B cell (primary cell): ENCODE measurements at regions not wholly inside any gene's neighbourhood (a gene's known extent, or its start where the extent isn't known, plus 50 kb on each side); places are given as distances from the start of the nearest gene placed in this dataset.
"Not testable (repeated sequence)": the region's sequence is repeated elsewhere in the genome, so short reads cannot be mapped to it uniquely, and the experiment has no call there.

Experiments used
- ATAC-seq: fragments of 200-7000 bp; cut with Tn5 transposase; one replicate; pipeline ENCODE4 v1.10.0; 2021; ENCODE audit warnings: low read depth, mild to moderate bottlenecking, moderate number of reproducible peaks, moderate library complexity
- CTCF ChIA-PET: fragments of 350-600 bp; sonication (Branson Sonifier 250); formaldehyde crosslinking; loops from one replicate; lab custom pipeline; 2021; ENCODE audit warnings: antibody characterized with exemption, inconsistent platforms; lab: Charles Lee
- POLR2A ChIA-PET: fragments of 350-600 bp; sonication (Branson Sonifier 250); formaldehyde crosslinking; loops from one replicate; lab custom pipeline; 2021; ENCODE audit warnings: antibody characterized with exemption; lab: Charles Lee
- DNase-seq: peaks from one replicate; pipeline ENCODE4 v3.0.0; 2013
- H2AFZ ChIP-seq: 2 replicates; pipeline ENCODE4 v1.6.1; 2012; ENCODE audit warnings: mild to moderate bottlenecking, low read depth, low read length; ENCODE audit not compliant: insufficient read depth, poor library complexity, severe bottlenecking
- H3K27ac ChIP-seq, 2 donors: 1 replicate in 1 of 2; 2 replicates in 1 of 2; pipeline ENCODE4 v1.5.1; 2012 to 2013; ENCODE audit warnings: low read length in 2 of 2, mild to moderate bottlenecking in 2 of 2, moderate library complexity in 1 of 2
- H3K27me3 ChIP-seq, 4 experiments: fragments of 200-600 bp in 1 of 4; sonication (generic) in 1 of 4; replicated peaks in 1 of 4; 1 replicate in 2 of 4; 2 replicates in 2 of 4; pipeline versions ENCODE4 v1.6.1 to v1.7.0; 2013 to 2016; ENCODE audit warnings: low read length in 3 of 4, mild to moderate bottlenecking in 2 of 4, mixed read lengths in 1 of 4, moderate library complexity in 1 of 4; ENCODE audit not compliant: insufficient read depth in 4 of 4, control insufficient read depth in 3 of 4; ENCODE audit errors: control extremely low read depth in 1 of 4
- H3K36me3 ChIP-seq, 2 experiments: replicated peaks in 1 of 2; 1 replicate in 1 of 2; 2 replicates in 1 of 2; pipeline versions ENCODE4 v1.6.1 to v1.7.1; 2013; ENCODE audit warnings: low read length in 1 of 2; ENCODE audit not compliant: insufficient read depth in 2 of 2, control insufficient read depth in 1 of 2; ENCODE audit errors: control extremely low read depth in 1 of 2, extremely low read depth in 1 of 2
- H3K4me1 ChIP-seq, 2 donors: fragments of 200-600 bp in 1 of 2; sonication (generic) in 1 of 2; 1 replicate in 1 of 2; 2 replicates in 1 of 2; pipeline versions ENCODE4 v1.5.1 to v1.6.1; 2013 to 2017; ENCODE audit warnings: low read length in 2 of 2; ENCODE audit not compliant: control insufficient read depth in 2 of 2, insufficient read depth in 2 of 2
- H3K4me2 ChIP-seq: replicated peaks from 2 replicates; pipeline ENCODE3; 2012; ENCODE audit warnings: mild to moderate bottlenecking, low read depth, low read length; ENCODE audit not compliant: poor library complexity, severe bottlenecking
- H3K4me3 ChIP-seq, 5 experiments: fragments of 200-600 bp in 1 of 5; sonication (generic) in 1 of 5; 1 replicate in 3 of 5; 2 replicates in 2 of 5; pipeline versions ENCODE4 v1.5.1 to v1.7.0; 2011 to 2016; ENCODE audit warnings: low read length in 4 of 5, mild to moderate bottlenecking in 4 of 5, low read depth in 2 of 5, control low read depth in 1 of 5, moderate library complexity in 1 of 5; ENCODE audit not compliant: insufficient read depth in 1 of 5; ENCODE audit errors: control extremely low read depth in 1 of 5, extremely low read depth in 1 of 5
- H3K79me2 ChIP-seq: fragments of 200-600 bp; sonication (generic); one replicate; pipeline ENCODE4 v1.6.0; 2016; ENCODE audit warnings: low read length; ENCODE audit not compliant: control insufficient read depth, insufficient read depth
- H3K9ac ChIP-seq: fragments of 200-600 bp; sonication (generic); 2 replicates; pipeline ENCODE4 v1.6.1; 2017; ENCODE audit warnings: mild to moderate bottlenecking, low read length, moderate library complexity
- H3K9me3 ChIP-seq, 3 donors: one replicate each; pipeline versions ENCODE4 v1.6.1 to v1.7.1; 2013; ENCODE audit warnings: low read length in 2 of 3; ENCODE audit not compliant: control insufficient read depth in 2 of 3, insufficient read depth in 1 of 3; ENCODE audit errors: control extremely low read depth in 1 of 3
- H4K20me1 ChIP-seq: 2 replicates; pipeline ENCODE4 v1.6.0; 2012; ENCODE audit warnings: mild to moderate bottlenecking, low read length; ENCODE audit not compliant: insufficient read depth, control insufficient read depth, poor library complexity, severe bottlenecking
- H3K27ac Mint-ChIP-seq: one replicate; pipeline ENCODE4 v1.8.0; 2021; ENCODE audit warnings: mixed read lengths
- H3K27me3 Mint-ChIP-seq: one replicate; pipeline ENCODE4 v1.8.0; 2021; ENCODE audit warnings: mixed read lengths
- H3K4me1 Mint-ChIP-seq: one replicate; pipeline ENCODE4 v1.8.0; 2021; ENCODE audit warnings: mixed read lengths
- H3K4me3 Mint-ChIP-seq: one replicate; pipeline ENCODE4 v1.8.0; 2021; ENCODE audit warnings: mixed read lengths
- H3K9me3 Mint-ChIP-seq: one replicate; pipeline ENCODE4 v1.8.0; 2022; ENCODE audit warnings: mixed read lengths; ENCODE audit not compliant: insufficient read depth
- EZH2 ChIP-seq: IDR thresholded peaks from 2 replicates; pipeline ENCODE4 v1.6.1; 2012; ENCODE audit warnings: borderline replicate concordance, low read depth, mild to moderate bottlenecking, moderate library complexity, low read length; ENCODE audit not compliant: insufficient read depth, poor library complexity, severe bottlenecking
- WGBS: methylation state at CpG from one replicate; pipeline ENCODE4 v1.1.5; 2013; ENCODE audit warnings: missing lambda C conversion rate; ENCODE audit not compliant: insufficient coverage; 5-methylcytosine and 5-hydroxymethylcytosine counted together
- intact Hi-C: fragments of 100-400 bp; cut with micrococcal nuclease; formaldehyde crosslinking; loops from one replicate; pipeline ENCODE4 v1.10.0; 2022
- TF ChIP-seq, protein P1 (sequence below): fragments of 200-600 bp; IDR thresholded peaks from one replicate; pipeline ENCODE4 v1.8.0; 2022; ENCODE audit warnings: antibody characterized with exemption, mild to moderate bottlenecking

DNA sequence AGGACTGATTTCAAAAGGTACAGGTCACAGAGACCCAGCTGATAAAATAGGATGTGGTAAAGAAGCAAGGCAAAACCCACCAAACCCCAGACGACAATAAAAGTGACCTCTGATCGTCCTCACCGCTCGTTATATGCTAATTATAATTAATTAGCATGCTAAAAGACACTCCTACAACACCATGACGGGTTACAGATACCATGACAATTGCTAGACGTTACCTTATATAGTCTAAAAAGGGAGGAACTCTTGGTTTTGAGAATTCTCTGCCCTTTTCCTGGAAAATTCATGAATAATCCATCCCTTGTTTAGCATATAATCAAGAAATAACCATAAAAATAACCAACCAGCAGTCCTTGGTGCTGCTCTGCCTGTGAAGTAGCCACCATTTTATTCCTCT is 74.7 kb upstream of the MB21D2 start:
- Histone ChIP-seq H3K27me3 (no peaks in the 10 kb centered on the region), H3K9me3 (no peaks in the 10 kb centered on the region), H2AFZ (no peak overlapping the region), H3K9ac (no peak overlapping the region), H3K79me2 (no peaks in the 10 kb centered on the region), H3K4me3 (no peak overlapping the region), H3K27ac (no peak overlapping the region), H4K20me1 (no peaks in the 10 kb centered on the region), H3K4me1 (no peaks in the 10 kb centered on the region), H3K36me3 (no peaks in the 10 kb centered on the region), H3K4me2 (no peak overlapping the region)
- no peaks in the 10 kb centered on the region for H3K27me3 Mint-ChIP-seq
- intact Hi-C loops: no loop called here
- ChIA-PET CTCF (no interaction called here), POLR2A (no interaction called here)
- H3K4me1 Mint-ChIP-seq: no peaks in the 10 kb centered on the region
- H3K27ac Mint-ChIP-seq: no peak overlapping the region
- DNase-seq: no peak
- no peak for ATAC-seq
- no peaks in the 10 kb centered on the region for H3K9me3 Mint-ChIP-seq
- TF ChIP-seq EZH2: no peak
- TF ChIP-seq, protein P1, sequence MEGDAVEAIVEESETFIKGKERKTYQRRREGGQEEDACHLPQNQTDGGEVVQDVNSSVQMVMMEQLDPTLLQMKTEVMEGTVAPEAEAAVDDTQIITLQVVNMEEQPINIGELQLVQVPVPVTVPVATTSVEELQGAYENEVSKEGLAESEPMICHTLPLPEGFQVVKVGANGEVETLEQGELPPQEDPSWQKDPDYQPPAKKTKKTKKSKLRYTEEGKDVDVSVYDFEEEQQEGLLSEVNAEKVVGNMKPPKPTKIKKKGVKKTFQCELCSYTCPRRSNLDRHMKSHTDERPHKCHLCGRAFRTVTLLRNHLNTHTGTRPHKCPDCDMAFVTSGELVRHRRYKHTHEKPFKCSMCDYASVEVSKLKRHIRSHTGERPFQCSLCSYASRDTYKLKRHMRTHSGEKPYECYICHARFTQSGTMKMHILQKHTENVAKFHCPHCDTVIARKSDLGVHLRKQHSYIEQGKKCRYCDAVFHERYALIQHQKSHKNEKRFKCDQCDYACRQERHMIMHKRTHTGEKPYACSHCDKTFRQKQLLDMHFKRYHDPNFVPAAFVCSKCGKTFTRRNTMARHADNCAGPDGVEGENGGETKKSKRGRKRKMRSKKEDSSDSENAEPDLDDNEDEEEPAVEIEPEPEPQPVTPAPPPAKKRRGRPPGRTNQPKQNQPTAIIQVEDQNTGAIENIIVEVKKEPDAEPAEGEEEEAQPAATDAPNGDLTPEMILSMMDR: no peak
- no peak overlapping the region for H3K4me3 Mint-ChIP-seq
- no CpG with 5 or more reads among the region's 6 CpGs for WGBS

DNA sequence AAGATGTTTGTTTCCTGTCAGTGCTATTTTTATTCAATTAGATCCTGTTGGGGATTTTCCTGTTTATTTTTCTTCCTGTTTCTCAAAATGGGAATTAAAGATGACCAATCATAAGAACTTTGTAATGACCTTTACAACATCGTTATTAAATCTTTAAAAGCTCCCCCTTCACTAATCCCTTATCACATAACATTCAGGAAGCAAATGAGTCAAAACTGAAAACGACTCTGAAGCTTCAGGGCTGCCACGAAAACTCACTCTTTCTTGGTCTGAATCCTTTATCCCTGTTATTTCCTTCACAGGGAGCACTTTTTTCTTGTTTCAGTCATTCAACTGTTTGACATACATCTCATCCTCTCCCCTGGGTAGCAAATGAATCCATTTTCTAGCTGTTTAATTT is 75.8 kb upstream of the MB21D2 start:
- no peak overlapping the region for H3K9ac ChIP-seq
- TF ChIP-seq, protein P1: no peak
- no peak for TF ChIP-seq EZH2
- H3K4me2 ChIP-seq: no peak overlapping the region
- no peaks in the 10 kb centered on the region for H3K79me2 ChIP-seq
- ChIA-PET CTCF (no interaction called here), POLR2A (no interaction called here)
- WGBS: 15% methylated on average over 3 of the region's 3 CpGs
- DNase-seq (no peak), ATAC-seq (no peak)
- Mint-ChIP-seq H3K4me3 (no peak overlapping the region), H3K27ac (no peak overlapping the region), H3K27me3 (peaks cover under 1% of the 10 kb centered on the region), H3K4me1 (no peaks in the 10 kb centered on the region), H3K9me3 (no peaks in the 10 kb centered on the region)
- no peaks in the 10 kb centered on the region for H3K9me3 ChIP-seq
- H3K27me3 ChIP-seq: no peaks in the 10 kb centered on the region
- no peaks in the 10 kb centered on the region for H3K4me1 ChIP-seq
- H2AFZ ChIP-seq: no peak overlapping the region
- no peak overlapping the region for H3K27ac ChIP-seq
- intact Hi-C loops: no loop called here
- no peaks in the 10 kb centered on the region for H3K36me3 ChIP-seq
- H4K20me1 ChIP-seq: no peaks in the 10 kb centered on the region
- no peak overlapping the region for H3K4me3 ChIP-seq

DNA sequence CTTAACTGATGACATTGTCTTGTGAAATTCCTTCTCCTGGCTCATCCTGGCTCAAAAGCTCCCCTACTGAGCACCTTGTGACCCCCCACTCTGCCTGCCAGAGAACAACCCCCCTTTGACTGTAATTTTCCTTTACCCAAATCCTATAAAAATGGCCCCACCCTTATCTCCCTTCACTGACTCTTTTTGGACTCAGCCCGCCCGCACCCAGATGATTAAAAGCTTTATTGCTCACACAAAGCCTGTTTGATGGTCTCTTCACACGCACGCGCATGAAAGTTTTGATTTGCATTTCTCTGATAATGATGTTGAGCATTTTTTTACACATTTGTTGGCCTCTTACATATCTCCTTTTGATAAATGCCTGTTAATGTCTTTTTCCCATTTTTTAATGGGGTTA is 83.5 kb upstream of the MB21D2 start:
- H3K4me3 ChIP-seq, intact Hi-C loops, ATAC-seq, H3K9me3 Mint-ChIP-seq, H2AFZ ChIP-seq, H3K9me3 ChIP-seq, H3K36me3 ChIP-seq, H3K27me3 Mint-ChIP-seq, DNase-seq, H4K20me1 ChIP-seq, H3K27ac ChIP-seq, H3K27me3 ChIP-seq, H3K9ac ChIP-seq, H3K4me1 Mint-ChIP-seq, H3K4me3 Mint-ChIP-seq, H3K4me1 ChIP-seq, H3K27ac Mint-ChIP-seq, H3K79me2 ChIP-seq, POLR2A ChIA-PET, H3K4me2 ChIP-seq, CTCF ChIA-PET: not testable (repeated sequence)
- 100% methylated on average over 3 of the region's 5 CpGs for WGBS
